DND-41 (cell line): ENCODE measurements at regions not wholly inside any gene's neighbourhood (a gene's known extent, or its start where the extent isn't known, plus 50 kb on each side); places are given as distances from the start of the nearest gene placed in this dataset.

Experiments
- ATAC-seq: fragments of 200-7000 bp; cut with Tn5 transposase; 3 replicates; pipeline ENCODE4 v1.9.1; 2021; ENCODE audit warnings: low read depth; ENCODE audit not compliant: insufficient read depth
- DNase-seq: peaks from one replicate; pipeline ENCODE4 v3.0.0-alpha.2; 2020
- H2AFZ ChIP-seq: 2 replicates; pipeline ENCODE4 v1.6.0; 2012; ENCODE audit warnings: low read depth, low read length
- H3K27ac ChIP-seq: 2 replicates; pipeline ENCODE4 v1.5.1; 2012; ENCODE audit warnings: low read length, inconsistent platforms
- H3K27me3 ChIP-seq: fragments of 200-600 bp; sonication (generic); 2 replicates; pipeline ENCODE4 v1.6.0; 2012; ENCODE audit warnings: low read length, mild to moderate bottlenecking, inconsistent platforms; ENCODE audit not compliant: insufficient read depth, poor library complexity
- H3K36me3 ChIP-seq: 2 replicates; pipeline ENCODE4 v1.5.1; 2012; ENCODE audit warnings: low read length, inconsistent platforms; ENCODE audit not compliant: insufficient read depth
- H3K4me1 ChIP-seq: 2 replicates; pipeline ENCODE4 v1.5.1; 2012; ENCODE audit warnings: mild to moderate bottlenecking, low read length; ENCODE audit not compliant: insufficient read depth
- H3K4me2 ChIP-seq: 2 replicates; pipeline ENCODE4 v1.6.0; 2012; ENCODE audit warnings: mild to moderate bottlenecking, moderate library complexity, low read length, inconsistent platforms; ENCODE audit not compliant: insufficient read depth
- H3K4me3 ChIP-seq, 2 experiments: fragments of 200-600 bp in 1 of 2; shearing (Covaris generic) in 1 of 2; 2 replicates each; pipeline ENCODE4 v1.5.1; 2012 to 2016; ENCODE audit warnings: inconsistent platforms in 2 of 2, low read length in 2 of 2, mild to moderate bottlenecking in 2 of 2, low read depth in 1 of 2, moderate library complexity in 1 of 2
- H3K79me2 ChIP-seq: 2 replicates; pipeline ENCODE4 v1.6.0; 2012; ENCODE audit warnings: low read length, inconsistent platforms; ENCODE audit not compliant: insufficient read depth
- H3K9ac ChIP-seq: 2 replicates; pipeline ENCODE4 v1.6.0; 2012; ENCODE audit warnings: low read depth, mild to moderate bottlenecking, inconsistent platforms, low read length, moderate library complexity
- H3K9me3 ChIP-seq: 2 replicates; pipeline ENCODE4 v1.5.1; 2012; ENCODE audit warnings: low read length, moderate library complexity, mild to moderate bottlenecking, inconsistent platforms; ENCODE audit not compliant: insufficient read depth, severe bottlenecking
- H4K20me1 ChIP-seq: 2 replicates; pipeline ENCODE4 v1.6.0; 2012; ENCODE audit warnings: low read length; ENCODE audit not compliant: insufficient read depth
- EZH2 ChIP-seq: IDR thresholded peaks from 3 replicates; pipeline ENCODE4 v1.6.1; 2012; ENCODE audit warnings: borderline replicate concordance, low read depth, mild to moderate bottlenecking, moderate library complexity, low read length, inconsistent platforms; ENCODE audit not compliant: severe bottlenecking
- TF ChIP-seq, protein P1 (sequence below): IDR thresholded peaks from 2 replicates; pipeline ENCODE4 v1.5.1; 2012; ENCODE audit warnings: borderline replicate concordance, low read length, moderate library complexity, mild to moderate bottlenecking; ENCODE audit not compliant: poor library complexity, severe bottlenecking; ENCODE audit errors: extremely low read depth

DNA sequence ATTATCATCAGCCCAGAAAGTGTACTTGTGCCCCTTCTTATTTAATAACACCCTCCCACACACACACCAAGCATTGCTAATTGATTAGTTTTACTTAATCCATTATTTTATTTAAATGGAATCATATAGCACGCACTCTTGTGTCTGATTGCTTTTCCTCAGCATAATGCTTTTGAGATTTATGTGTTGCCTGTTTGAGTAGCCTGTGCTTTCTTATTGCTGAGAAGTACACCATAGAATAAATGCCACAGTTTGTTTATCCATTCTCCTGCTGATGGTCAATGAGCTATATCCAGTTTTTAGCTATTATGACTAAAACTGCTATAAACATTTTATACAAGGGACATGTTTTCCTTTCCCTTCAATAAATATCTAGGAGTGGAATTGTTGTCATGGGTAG lies 409.9 kb upstream of the PDE3A start:
- Histone ChIP-seq H3K9ac (no peak overlapping the region), H3K27ac (no peak overlapping the region), H3K4me2 (no peak overlapping the region), H3K4me1 (no peaks in the 10 kb centered on the region), H3K9me3 (no peaks in the 10 kb centered on the region), H2AFZ (no peak overlapping the region), H3K36me3 (no peaks in the 10 kb centered on the region), H3K27me3 (peaks cover 5% of the 10 kb centered on the region), H3K4me3 (no peak overlapping the region), H3K79me2 (no peaks in the 10 kb centered on the region), H4K20me1 (no peaks in the 10 kb centered on the region)
- DNase-seq (no peak), ATAC-seq (no peak)
- no peak for TF ChIP-seq EZH2
- TF ChIP-seq, protein P1, sequence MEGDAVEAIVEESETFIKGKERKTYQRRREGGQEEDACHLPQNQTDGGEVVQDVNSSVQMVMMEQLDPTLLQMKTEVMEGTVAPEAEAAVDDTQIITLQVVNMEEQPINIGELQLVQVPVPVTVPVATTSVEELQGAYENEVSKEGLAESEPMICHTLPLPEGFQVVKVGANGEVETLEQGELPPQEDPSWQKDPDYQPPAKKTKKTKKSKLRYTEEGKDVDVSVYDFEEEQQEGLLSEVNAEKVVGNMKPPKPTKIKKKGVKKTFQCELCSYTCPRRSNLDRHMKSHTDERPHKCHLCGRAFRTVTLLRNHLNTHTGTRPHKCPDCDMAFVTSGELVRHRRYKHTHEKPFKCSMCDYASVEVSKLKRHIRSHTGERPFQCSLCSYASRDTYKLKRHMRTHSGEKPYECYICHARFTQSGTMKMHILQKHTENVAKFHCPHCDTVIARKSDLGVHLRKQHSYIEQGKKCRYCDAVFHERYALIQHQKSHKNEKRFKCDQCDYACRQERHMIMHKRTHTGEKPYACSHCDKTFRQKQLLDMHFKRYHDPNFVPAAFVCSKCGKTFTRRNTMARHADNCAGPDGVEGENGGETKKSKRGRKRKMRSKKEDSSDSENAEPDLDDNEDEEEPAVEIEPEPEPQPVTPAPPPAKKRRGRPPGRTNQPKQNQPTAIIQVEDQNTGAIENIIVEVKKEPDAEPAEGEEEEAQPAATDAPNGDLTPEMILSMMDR: no peak

DNA sequence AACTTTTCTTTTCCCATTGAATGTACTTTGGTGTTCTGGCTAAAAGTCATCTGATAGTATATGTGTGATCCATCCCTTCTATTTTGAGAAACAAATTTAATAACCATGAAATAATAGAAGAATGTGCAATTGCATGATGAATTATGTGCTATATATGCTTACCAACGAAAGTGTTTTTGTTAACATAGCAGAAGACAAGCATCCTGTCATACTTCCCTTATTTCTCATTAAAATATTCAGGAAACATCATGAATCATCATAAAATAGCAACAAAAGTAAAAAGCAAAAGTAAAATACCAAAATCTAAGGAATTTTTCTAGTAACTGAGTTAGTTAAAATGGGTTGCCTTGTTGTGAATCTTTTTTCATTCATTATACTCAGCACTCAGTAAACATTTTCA lies 409.0 kb upstream of the PDE3A start:
- DNase-seq (no peak), ATAC-seq (no peak)
- no peak overlapping the region for H3K4me2 ChIP-seq
- H4K20me1 ChIP-seq: no peaks in the 10 kb centered on the region
- no peak overlapping the region for H3K27ac ChIP-seq
- no peak overlapping the region for H2AFZ ChIP-seq
- no peaks in the 10 kb centered on the region for H3K4me1 ChIP-seq
- no peak overlapping the region for H3K9ac ChIP-seq
- H3K4me3 ChIP-seq: no peak overlapping the region
- H3K79me2 ChIP-seq: no peaks in the 10 kb centered on the region
- TF ChIP-seq, protein P1: no peak
- no peak for TF ChIP-seq EZH2
- H3K36me3 ChIP-seq: no peaks in the 10 kb centered on the region
- no peaks in the 10 kb centered on the region for H3K9me3 ChIP-seq
- H3K27me3 ChIP-seq: peaks cover 9% of the 10 kb centered on the region

DNA sequence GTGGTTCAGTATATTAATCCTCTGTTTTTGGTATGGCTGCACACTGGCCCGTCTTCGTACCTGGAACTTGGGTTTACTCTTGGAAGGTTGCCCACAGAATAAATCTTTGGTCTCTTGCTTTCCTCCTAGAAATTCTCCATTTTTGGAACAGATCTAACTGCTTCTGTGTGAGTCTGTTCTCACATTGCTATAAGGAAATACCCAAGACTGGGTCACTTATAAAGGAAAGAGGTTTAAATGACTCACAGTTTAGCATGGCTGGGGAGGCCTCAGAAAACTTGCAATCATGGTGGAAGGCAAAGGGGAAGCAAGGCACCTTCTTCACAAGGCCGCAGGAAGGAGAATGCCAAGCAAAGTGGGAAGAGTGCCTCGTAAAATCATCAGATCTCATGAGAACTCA lies 407.8 kb upstream of the PDE3A start:
- Histone ChIP-seq H3K79me2 (no peaks in the 10 kb centered on the region), H3K27me3 (peaks cover 9% of the 10 kb centered on the region), H3K4me1 (no peaks in the 10 kb centered on the region), H4K20me1 (no peaks in the 10 kb centered on the region), H3K36me3 (no peaks in the 10 kb centered on the region), H2AFZ (no peak overlapping the region), H3K4me2 (no peak overlapping the region), H3K27ac (no peak overlapping the region), H3K9ac (no peak overlapping the region), H3K9me3 (no peaks in the 10 kb centered on the region), H3K4me3 (no peak overlapping the region)
- DNase-seq (no peak), ATAC-seq (no peak)
- no peak for TF ChIP-seq EZH2
- TF ChIP-seq, protein P1: no peak

DNA sequence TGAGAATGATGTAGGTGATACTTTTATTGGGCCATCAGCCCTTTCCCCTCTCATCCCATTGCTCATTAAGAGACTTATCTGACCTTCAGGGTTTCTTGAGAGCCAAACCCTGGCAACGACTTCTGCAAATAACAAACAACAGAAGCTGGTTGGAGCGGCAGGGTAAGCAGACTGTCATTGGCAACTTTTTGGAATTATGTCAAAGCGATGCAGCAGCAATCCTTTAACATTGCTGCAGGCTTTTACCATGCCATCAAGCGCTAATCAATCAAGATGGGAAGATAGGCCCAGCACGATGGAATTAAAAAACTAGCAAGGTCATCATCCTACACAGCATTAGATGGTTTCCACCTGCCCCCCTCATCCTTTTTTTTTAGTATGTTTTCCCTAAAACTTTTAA lies 406.1 kb upstream of the PDE3A start:
- H3K4me2 ChIP-seq: no peak overlapping the region

More for the DNA sequence above, 406.1 kb upstream of the PDE3A start:
- H3K9ac ChIP-seq: no peak overlapping the region
- H3K27ac ChIP-seq: no peak overlapping the region
- TF ChIP-seq EZH2: no peak
- TF ChIP-seq, protein P1: no peak
- H3K36me3 ChIP-seq: no peaks in the 10 kb centered on the region
- no peak for ATAC-seq
- no peak overlapping the region for H3K4me3 ChIP-seq
- H3K79me2 ChIP-seq: no peaks in the 10 kb centered on the region
- no peaks in the 10 kb centered on the region for H4K20me1 ChIP-seq
- no peak for DNase-seq
- peaks cover 9% of the 10 kb centered on the region for H3K27me3 ChIP-seq
- no peaks in the 10 kb centered on the region for H3K9me3 ChIP-seq
- no peak overlapping the region for H2AFZ ChIP-seq
- H3K4me1 ChIP-seq: no peaks in the 10 kb centered on the region
